Calu3 (cell line): ENCODE measurements at regions not wholly inside any gene's neighbourhood (a gene's known extent, or its start where the extent isn't known, plus 50 kb on each side); places are given as distances from the start of the nearest gene placed in this dataset.
"Not testable (repeated sequence)": the region's sequence is repeated elsewhere in the genome, so short reads cannot be mapped to it uniquely, and the experiment has no call there.

Experiments
- BruUV-seq: library from RNA; stranded (reverse); fragments of 400-500 nt; replicated peaks from 2 replicates; lab custom pipeline; 2021; lab: Mats Ljungman, UMichigan
- CTCF ChIA-PET: fragments of 300-600 bp; sonication (Branson Sonifier 250); formaldehyde crosslinking; loops from one replicate; lab custom pipeline; 2022; ENCODE audit warnings: antibody characterized with exemption; lab: Charles Lee
- DNase-seq: peaks from one replicate; pipeline ENCODE4 v3.0.0; 2022
- H3K27ac Mint-ChIP-seq: one replicate; pipeline ENCODE4 v1.8.0; 2022; ENCODE audit warnings: mixed read lengths; ENCODE audit not compliant: unreplicated experiment
- H3K27me3 Mint-ChIP-seq: one replicate; pipeline ENCODE4 v1.8.0; 2022; ENCODE audit warnings: mixed read lengths; ENCODE audit not compliant: unreplicated experiment
- H3K36me3 Mint-ChIP-seq: one replicate; pipeline ENCODE4 v1.8.0; 2022; ENCODE audit warnings: mild to moderate bottlenecking, moderate library complexity, mixed read lengths; ENCODE audit not compliant: insufficient read depth, unreplicated experiment
- H3K4me1 Mint-ChIP-seq: one replicate; pipeline ENCODE4 v1.8.0; 2022; ENCODE audit warnings: mild to moderate bottlenecking, low read depth, mixed read lengths; ENCODE audit not compliant: unreplicated experiment
- H3K4me3 Mint-ChIP-seq: one replicate; pipeline ENCODE4 v1.8.0; 2022; ENCODE audit warnings: mild to moderate bottlenecking, low read depth, moderate library complexity, mixed read lengths; ENCODE audit not compliant: unreplicated experiment
- H3K9me3 Mint-ChIP-seq: one replicate; pipeline ENCODE4 v1.8.0; 2022; ENCODE audit warnings: low read depth, mixed read lengths; ENCODE audit not compliant: unreplicated experiment
- CTCF ChIP-seq: fragments of 200-600 bp; IDR thresholded peaks from one replicate; pipeline ENCODE4 v1.8.0; 2022; ENCODE audit warnings: antibody characterized with exemption; ENCODE audit not compliant: unreplicated experiment
- intact Hi-C: fragments of 100-400 bp; cut with micrococcal nuclease; formaldehyde crosslinking; loops from one replicate; pipeline ENCODE4 v1.10.0; 2022; ENCODE audit not compliant: unreplicated experiment

- H3K27ac Mint-ChIP-seq = no peak overlapping the region
- no peak for DNase-seq
- BruUV-seq = no TSS peak
- no peaks in the 10 kb centered on the region for H3K4me1 Mint-ChIP-seq
- CTCF ChIA-PET = no interaction called here
- no peak for TF ChIP-seq CTCF
- no peak overlapping the region for H3K4me3 Mint-ChIP-seq
- H3K36me3 Mint-ChIP-seq = no peaks in the 10 kb centered on the region
- intact Hi-C loops = no loop called here
- no peaks in the 10 kb centered on the region for H3K9me3 Mint-ChIP-seq
- H3K27me3 Mint-ChIP-seq = peaks cover 47% of the 10 kb centered on the region
These were observed 258.9 kb upstream of the GAS1 start for GRCh38 chr9:87206064-87206661.

GRCh38 chr9:87210658-87211057 lies 263.4 kb upstream of the GAS1 start:
- CTCF ChIA-PET, intact Hi-C loops, BruUV-seq, H3K4me1 Mint-ChIP-seq, H3K36me3 Mint-ChIP-seq, DNase-seq, H3K27ac Mint-ChIP-seq, H3K9me3 Mint-ChIP-seq, H3K4me3 Mint-ChIP-seq: not testable (repeated sequence)
- peaks cover 12% of the 10 kb centered on the region for H3K27me3 Mint-ChIP-seq

GRCh38 chr9:87211669-87212068 lies 264.4 kb upstream of the GAS1 start:
- Mint-ChIP-seq H3K36me3 (no peaks in the 10 kb centered on the region), H3K27ac (no peak overlapping the region), H3K4me1 (no peaks in the 10 kb centered on the region), H3K9me3 (no peaks in the 10 kb centered on the region), H3K27me3 (peaks cover 20% of the 10 kb centered on the region), H3K4me3 (no peak overlapping the region)
- DNase-seq = no peak
- CTCF ChIA-PET = no interaction called here
- intact Hi-C loops = no loop called here
- no TSS peak for BruUV-seq
- no peak for TF ChIP-seq CTCF

GRCh38 chr9:87212605-87213021 lies 265.3 kb upstream of the GAS1 start:
- DNase-seq = no peak
- no TSS peak for BruUV-seq
- Mint-ChIP-seq H3K27ac (no peak overlapping the region), H3K36me3 (no peaks in the 10 kb centered on the region), H3K4me3 (no peak overlapping the region), H3K27me3 (peaks cover 29% of the 10 kb centered on the region), H3K9me3 (no peaks in the 10 kb centered on the region), H3K4me1 (no peaks in the 10 kb centered on the region)
- TF ChIP-seq CTCF = no peak
- intact Hi-C loops = no loop called here
- CTCF ChIA-PET = interaction anchor here (0.5 to 1.1 kb wide), 3 partner anchors 9 to 715 kb away, joined by 3 to 7 read pairs (median 5); no protein-coding TSS in a partner anchor

- intact Hi-C loops = no loop called here
- H3K27me3 Mint-ChIP-seq = peaks cover 42% of the 10 kb centered on the region
- no peak overlapping the region for H3K27ac Mint-ChIP-seq
- H3K4me1 Mint-ChIP-seq = no peaks in the 10 kb centered on the region
- CTCF ChIA-PET = no interaction called here
- no peaks in the 10 kb centered on the region for H3K9me3 Mint-ChIP-seq
- no peak for TF ChIP-seq CTCF
- no peak overlapping the region for H3K4me3 Mint-ChIP-seq
- no peak for DNase-seq
- H3K36me3 Mint-ChIP-seq = no peaks in the 10 kb centered on the region
- BruUV-seq = no TSS peak
These were observed 266.6 kb upstream of the GAS1 start for GRCh38 chr9:87213948-87214347.
